ENCODE measurements at regions not wholly inside any gene's neighbourhood (a gene's known extent, or its start where the extent isn't known, plus 50 kb on each side); places are given as distances from the start of the nearest gene placed in this dataset.
"Not testable (repeated sequence)": the region's sequence is repeated elsewhere in the genome, so short reads cannot be mapped to it uniquely, and the experiment has no call there.

DNA sequence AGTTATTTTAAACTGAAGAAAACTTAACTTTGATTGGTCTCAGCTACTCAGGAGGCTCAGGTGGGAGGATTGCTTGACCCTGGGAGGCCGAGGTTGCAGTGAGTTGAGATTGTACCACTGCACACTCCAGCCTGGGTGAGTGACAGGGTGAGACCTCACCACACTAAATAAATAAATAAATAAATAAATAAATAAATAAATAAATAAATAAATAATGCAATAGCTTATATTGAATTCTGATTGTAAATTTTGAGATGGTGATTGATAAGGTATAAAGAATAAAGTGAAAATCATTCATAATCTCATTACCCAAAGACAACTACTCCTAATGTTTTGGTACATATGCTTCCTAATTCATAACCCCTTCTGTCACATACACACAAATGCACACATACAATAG is 58.1 kb downstream of the TUBA3C start:
- DNase-seq (ENCODE audit: low spot score): no peak
- no peak overlapping the region for H3K27ac Mint-ChIP-seq
- H3K4me3 Mint-ChIP-seq: no peak overlapping the region
- H3K9me3 Mint-ChIP-seq: peaks cover 16% of the 10 kb centered on the region
- no peaks in the 10 kb centered on the region for H3K4me1 Mint-ChIP-seq (ENCODE audit: low read depth in 2 of 2)
- ATAC-seq: no peak
- no peaks in the 10 kb centered on the region for H3K27me3 Mint-ChIP-seq
- no peaks in the 10 kb centered on the region for H3K36me3 Mint-ChIP-seq

DNA sequence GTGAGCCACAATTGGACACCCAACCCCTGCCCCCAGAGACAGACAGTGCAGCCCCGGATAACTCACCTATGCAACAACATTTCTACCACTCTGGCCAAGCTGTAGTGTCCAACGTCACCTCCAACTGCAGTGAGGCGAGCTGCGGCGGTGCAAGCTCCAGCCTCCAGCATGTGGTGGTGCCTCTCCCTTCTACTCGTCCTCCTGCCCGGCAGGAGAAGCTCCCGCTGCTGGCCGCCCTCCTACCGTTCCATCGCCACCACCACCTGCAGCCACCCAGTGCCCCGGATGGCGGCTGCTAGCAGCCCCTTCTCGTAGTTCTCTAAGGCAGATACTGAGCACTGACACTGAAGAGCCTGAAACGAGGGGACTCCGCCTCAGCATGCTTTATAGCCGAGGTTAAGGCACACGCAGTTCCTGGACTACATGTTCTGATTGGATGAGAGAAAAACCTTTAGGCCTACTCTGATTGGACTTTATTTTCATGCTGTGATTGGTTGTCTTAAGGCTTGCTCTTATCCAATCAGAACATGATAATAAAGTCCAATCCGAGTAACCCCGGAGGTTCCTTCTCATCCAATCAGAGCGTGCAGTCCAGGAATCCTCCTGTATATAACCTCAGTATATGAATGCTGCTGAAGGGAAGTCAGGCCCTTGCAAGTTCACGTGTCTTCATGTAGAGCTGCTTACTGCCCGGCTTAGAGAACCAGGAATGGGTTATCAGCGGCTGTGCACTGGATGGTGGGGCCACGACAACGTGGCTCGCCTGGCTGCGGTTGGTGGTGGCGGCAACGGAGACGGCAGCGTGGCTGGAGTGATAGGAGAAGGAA is 63.5 kb downstream of the TUBA3C start:
- ATAC-seq (no peak), DNase-seq (ENCODE audit: low spot score) (no peak)
- Mint-ChIP-seq H3K27me3 (no peaks in the 10 kb centered on the region), H3K9me3 (peaks cover 21% of the 10 kb centered on the region), H3K4me3 (no peak overlapping the region), H3K4me1 (ENCODE audit: low read depth in 2 of 2) (no peaks in the 10 kb centered on the region), H3K27ac (no peak overlapping the region), H3K36me3 (no peaks in the 10 kb centered on the region)

DNA sequence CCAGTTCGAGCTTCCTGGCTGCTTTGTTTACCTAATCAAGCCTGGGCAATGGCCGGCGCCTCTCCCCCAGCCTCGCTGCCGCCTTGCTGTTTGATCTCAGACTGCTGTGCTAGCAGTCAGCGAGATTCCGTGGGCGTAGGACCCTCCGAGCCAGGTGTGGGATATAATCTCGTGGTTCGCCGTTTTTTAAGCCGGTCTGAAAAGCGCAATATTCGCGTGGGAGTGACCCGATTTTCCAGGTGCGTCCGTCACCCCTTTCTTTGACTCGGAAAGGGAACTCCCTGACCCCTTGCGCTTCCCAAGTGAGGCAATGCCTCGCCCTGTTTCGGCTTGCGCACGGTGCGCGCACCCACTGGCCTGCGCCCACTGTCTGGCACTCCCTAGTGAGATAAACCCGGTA is 72.4 kb downstream of the TUBA3C start:
- ATAC-seq; H3K36me3 Mint-ChIP-seq; DNase-seq (ENCODE audit: low spot score); H3K4me1 Mint-ChIP-seq (ENCODE audit: low read depth in 2 of 2); H3K27ac Mint-ChIP-seq; H3K4me3 Mint-ChIP-seq; H3K27me3 Mint-ChIP-seq; H3K9me3 Mint-ChIP-seq: not testable (repeated sequence)

DNA sequence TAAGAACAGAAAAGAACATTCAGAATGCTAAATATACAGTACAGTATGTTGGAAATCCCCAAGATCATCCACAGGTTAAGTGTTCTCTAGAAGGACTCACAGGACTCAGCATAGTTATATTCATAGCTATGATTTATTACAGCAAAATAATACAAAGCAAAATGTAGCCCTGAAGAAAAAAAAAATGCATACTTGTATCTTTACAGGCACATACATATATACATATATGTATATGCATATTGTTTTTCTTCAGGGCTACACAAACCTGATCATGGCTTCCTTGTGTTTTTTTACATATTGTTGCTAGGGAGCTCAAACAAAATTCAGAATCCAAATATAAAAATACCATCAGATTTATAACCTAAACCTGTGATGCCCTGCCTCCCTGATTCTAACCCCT is 78.5 kb downstream of the TUBA3C start:
- H3K27me3 Mint-ChIP-seq: no peaks in the 10 kb centered on the region
- H3K4me1 Mint-ChIP-seq (ENCODE audit: low read depth in 2 of 2): no peaks in the 10 kb centered on the region
- H3K4me3 Mint-ChIP-seq: no peak overlapping the region
- peaks cover 6% of the 10 kb centered on the region for H3K9me3 Mint-ChIP-seq
- ATAC-seq (no peak), DNase-seq (ENCODE audit: low spot score) (no peak)
- no peak overlapping the region for H3K27ac Mint-ChIP-seq
- no peaks in the 10 kb centered on the region for H3K36me3 Mint-ChIP-seq

DNA sequence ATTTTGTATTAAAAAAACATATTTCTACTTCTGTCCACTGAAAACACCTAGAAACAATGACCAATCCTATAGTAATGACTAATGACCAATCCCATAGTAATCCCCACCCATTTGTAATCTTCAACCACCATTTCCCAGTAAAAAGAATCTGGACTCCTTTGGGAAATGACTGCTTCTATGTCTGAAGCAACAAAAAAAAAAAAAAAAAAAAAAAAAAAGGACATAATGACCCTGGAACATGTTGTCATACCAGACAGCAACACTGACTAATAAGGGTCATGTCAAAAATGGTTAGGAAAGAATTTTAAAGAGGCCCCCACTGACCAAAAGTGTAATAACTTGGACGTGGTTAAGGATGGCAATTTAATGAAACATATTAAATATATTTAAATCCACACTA is 88.3 kb downstream of the TUBA3C start:
- H3K27ac Mint-ChIP-seq: no peak overlapping the region
- H3K36me3 Mint-ChIP-seq: no peaks in the 10 kb centered on the region
- no peaks in the 10 kb centered on the region for H3K27me3 Mint-ChIP-seq
- no peaks in the 10 kb centered on the region for H3K4me1 Mint-ChIP-seq (ENCODE audit: low read depth in 2 of 2)
- no peak overlapping the region for H3K4me3 Mint-ChIP-seq
- ATAC-seq (no peak), DNase-seq (ENCODE audit: low spot score) (no peak)
- peaks cover 7% of the 10 kb centered on the region for H3K9me3 Mint-ChIP-seq

DNA sequence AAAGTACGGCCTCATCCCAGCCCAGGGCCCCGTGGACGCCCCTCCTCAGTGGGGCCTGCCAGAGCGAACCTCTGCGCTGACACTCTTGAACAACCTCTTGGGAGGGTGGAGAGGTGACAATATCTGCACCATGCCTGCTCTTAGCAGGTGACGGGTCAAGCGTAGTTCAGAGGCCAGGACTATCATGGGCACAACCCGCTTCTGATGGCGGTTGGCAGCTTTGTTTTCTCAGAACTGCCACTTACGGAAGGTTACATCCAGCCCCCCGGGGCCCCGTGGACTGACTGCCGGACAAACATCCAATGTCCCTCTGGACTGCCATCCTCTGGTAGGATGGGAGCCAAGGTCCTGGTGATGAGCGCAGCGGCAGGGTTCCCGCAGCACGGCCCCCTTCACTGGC is 91.1 kb downstream of the TUBA3C start:
- no peak overlapping the region for H3K4me3 Mint-ChIP-seq

DNA sequence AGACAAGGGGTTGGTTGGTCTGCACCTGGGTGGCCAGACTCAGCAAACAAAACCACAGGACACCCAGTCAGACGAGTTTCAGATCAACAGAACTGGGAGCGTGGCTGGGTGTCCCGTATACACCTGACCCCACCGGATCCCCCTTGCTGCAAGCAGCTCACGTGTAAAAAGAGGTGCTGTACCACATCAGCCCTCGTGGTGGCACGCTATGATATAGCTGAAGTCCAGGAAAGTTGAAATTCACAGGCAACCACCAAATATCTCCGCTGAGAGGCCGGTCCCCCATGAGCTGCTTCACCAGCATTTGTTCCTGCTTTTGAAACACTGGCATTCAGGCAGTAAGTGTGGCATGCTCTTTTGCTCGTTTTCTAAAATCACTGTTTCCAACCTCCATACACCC is 92.3 kb downstream of the TUBA3C start:
- peaks cover 4% of the 10 kb centered on the region for H3K9me3 Mint-ChIP-seq
- ATAC-seq (no peak), DNase-seq (ENCODE audit: low spot score) (no peak)
- H3K27ac Mint-ChIP-seq: no peak overlapping the region
- no peak overlapping the region for H3K4me3 Mint-ChIP-seq
- H3K36me3 Mint-ChIP-seq: no peaks in the 10 kb centered on the region
- no peaks in the 10 kb centered on the region for H3K4me1 Mint-ChIP-seq (ENCODE audit: low read depth in 2 of 2)
- H3K27me3 Mint-ChIP-seq: no peaks in the 10 kb centered on the region

More for the DNA sequence above, 91.1 kb downstream of the TUBA3C start:
- no peaks in the 10 kb centered on the region for H3K27me3 Mint-ChIP-seq
- no peaks in the 10 kb centered on the region for H3K36me3 Mint-ChIP-seq
- no peak for DNase-seq (ENCODE audit: low spot score)
- peaks cover 4% of the 10 kb centered on the region for H3K9me3 Mint-ChIP-seq
- no peaks in the 10 kb centered on the region for H3K4me1 Mint-ChIP-seq (ENCODE audit: low read depth in 2 of 2)
- no peak overlapping the region for H3K27ac Mint-ChIP-seq
- no peak for ATAC-seq

DNA sequence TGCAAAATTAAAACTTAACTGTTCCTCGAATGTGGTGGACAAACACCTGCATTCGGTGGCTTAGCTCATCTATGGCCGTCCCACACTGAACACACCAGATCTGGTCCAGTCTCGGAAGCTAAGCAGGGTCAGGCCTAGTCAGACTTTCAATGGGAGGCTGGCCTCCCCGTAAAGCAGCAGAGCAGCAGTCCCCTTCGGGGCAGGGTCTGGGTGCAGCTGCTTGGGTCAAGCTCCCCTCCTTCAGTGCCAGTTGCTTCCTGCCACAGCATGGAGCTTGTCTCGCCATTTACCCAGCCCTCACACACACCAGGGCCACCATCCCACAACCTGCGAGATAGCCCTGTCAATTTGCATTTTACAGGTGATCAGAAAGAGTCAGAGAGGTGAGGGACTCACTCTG is 93.2 kb downstream of the TUBA3C start:
- Mint-ChIP-seq H3K27ac (no peak overlapping the region), H3K36me3 (no peaks in the 10 kb centered on the region), H3K4me1 (ENCODE audit: low read depth in 2 of 2) (no peaks in the 10 kb centered on the region), H3K4me3 (no peak overlapping the region), H3K9me3 (peaks cover 4% of the 10 kb centered on the region), H3K27me3 (no peaks in the 10 kb centered on the region)
- ATAC-seq (no peak), DNase-seq (ENCODE audit: low spot score) (no peak)

DNA sequence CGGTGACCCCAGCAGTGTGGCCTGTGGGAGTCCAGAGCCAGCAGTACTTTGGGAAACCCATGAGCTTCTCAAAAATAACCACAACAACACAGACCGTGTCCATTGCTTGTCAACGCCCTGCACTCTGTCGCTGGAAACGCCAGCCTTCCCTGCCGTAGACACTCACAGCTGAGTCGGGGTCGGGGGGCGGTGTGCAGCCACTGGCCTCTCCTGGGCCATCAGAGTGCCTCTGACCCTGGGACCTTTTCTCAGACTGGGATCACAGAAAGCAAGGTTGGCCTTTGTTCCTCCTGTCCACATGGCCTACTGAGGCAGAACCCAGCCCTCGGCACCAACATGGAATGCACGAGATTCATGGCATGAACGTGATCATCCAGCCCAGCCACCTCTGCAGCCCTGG is 95.7 kb downstream of the TUBA3C start:
- DNase-seq (ENCODE audit: low spot score) (no peak), ATAC-seq (no peak)
- no peak overlapping the region for H3K4me3 Mint-ChIP-seq
- H3K36me3 Mint-ChIP-seq: no peaks in the 10 kb centered on the region
- H3K27ac Mint-ChIP-seq: no peak overlapping the region
- H3K9me3 Mint-ChIP-seq: peaks cover 12% of the 10 kb centered on the region
- H3K27me3 Mint-ChIP-seq: no peaks in the 10 kb centered on the region
- no peaks in the 10 kb centered on the region for H3K4me1 Mint-ChIP-seq (ENCODE audit: low read depth in 2 of 2)

DNA sequence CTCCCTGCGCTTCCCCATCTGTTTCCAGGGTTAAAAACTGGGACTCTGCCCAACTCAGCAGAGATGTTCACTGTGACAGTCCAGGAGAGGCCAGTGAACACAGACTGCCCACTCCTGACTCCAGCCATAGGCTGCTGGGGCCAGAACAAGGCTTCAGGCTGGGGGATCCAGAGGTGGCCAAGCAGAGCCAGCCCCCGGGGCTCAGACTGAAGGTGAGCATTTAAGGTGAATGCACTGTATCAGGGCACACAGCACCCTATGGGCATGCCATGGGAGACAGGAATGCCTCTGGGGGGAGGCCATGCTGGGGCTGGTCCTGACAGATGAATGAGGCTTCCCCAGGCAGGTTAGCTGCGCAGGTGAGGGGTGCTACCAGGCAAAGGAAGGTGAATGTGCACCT is 96.4 kb downstream of the TUBA3C start:
- Mint-ChIP-seq H3K27me3 (no peaks in the 10 kb centered on the region), H3K4me1 (ENCODE audit: low read depth in 2 of 2) (no peaks in the 10 kb centered on the region)
- DNase-seq (ENCODE audit: low spot score): no peak

DNA sequence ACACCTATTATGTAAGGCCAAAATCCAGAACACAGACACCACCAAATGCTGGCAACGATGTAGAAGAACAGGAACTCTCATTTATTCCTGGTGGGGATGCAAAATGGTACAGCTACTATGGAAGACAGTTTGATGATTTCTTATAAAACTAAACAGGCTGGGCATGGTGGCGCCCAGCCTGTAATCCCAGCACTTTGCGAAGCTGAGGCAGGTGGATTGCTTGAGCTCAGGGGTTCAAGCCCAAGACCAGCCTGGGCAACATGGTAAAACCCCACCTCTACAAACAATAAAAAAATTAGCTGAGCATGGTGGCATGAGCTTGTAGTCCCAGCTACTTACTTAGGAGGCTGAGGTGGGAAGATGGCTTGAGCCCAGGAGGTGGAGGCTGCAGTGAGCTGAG is 98.3 kb downstream of the TUBA3C start:
- no peaks in the 10 kb centered on the region for H3K36me3 Mint-ChIP-seq
- no peaks in the 10 kb centered on the region for H3K4me1 Mint-ChIP-seq (ENCODE audit: low read depth in 2 of 2)
- no peaks in the 10 kb centered on the region for H3K27me3 Mint-ChIP-seq
- no peak overlapping the region for H3K4me3 Mint-ChIP-seq
- no peak for ATAC-seq
- no peak for DNase-seq (ENCODE audit: low spot score)
- no peak overlapping the region for H3K27ac Mint-ChIP-seq
- H3K9me3 Mint-ChIP-seq: peaks cover 12% of the 10 kb centered on the region

More for the DNA sequence above, 96.4 kb downstream of the TUBA3C start:
- no peak overlapping the region for H3K27ac Mint-ChIP-seq
- no peak overlapping the region for H3K4me3 Mint-ChIP-seq
- no peak for ATAC-seq
- H3K36me3 Mint-ChIP-seq: no peaks in the 10 kb centered on the region
- peaks cover 12% of the 10 kb centered on the region for H3K9me3 Mint-ChIP-seq

DNA sequence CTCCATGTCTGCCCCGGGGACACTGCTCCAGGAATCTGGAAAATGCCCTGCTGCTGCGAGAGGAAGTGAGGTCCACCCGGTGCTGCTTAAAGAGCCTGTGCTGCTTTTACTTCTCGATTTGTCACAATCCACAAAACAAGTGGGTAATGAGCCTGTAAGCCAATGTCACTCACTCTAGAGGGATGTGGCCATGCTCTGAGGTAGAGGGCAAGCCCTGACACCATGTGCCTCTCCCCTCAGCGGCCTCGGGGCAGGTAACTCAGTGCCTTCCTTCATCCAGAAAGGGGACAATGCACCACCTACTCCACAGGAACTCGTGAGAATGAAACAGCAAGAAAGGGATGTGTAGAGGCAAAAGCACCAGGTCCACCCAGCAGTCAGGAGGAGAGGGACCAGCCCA is 106.2 kb downstream of the TUBA3C start:
- Mint-ChIP-seq H3K4me3 (no peak overlapping the region), H3K27ac (no peak overlapping the region)

DNA sequence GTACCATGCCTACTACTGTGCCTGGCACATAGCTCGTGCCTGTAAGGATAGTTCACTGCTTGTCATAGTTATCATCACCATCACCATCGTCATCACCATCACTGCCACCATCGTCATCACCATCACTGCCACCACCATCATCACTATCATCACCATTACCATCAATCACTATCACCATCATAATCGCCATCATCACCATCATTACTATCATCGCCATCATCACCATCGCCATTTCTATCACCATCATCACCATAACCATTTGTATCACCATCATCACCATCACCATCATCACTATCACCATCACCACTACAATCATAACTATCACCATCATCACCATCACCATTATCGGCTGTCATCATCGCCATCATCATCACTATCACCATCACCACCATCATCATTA is 107.1 kb downstream of the TUBA3C start:
- DNase-seq (ENCODE audit: low spot score) (no peak), ATAC-seq (no peak)
- H3K27me3 Mint-ChIP-seq: no peaks in the 10 kb centered on the region
- no peak overlapping the region for H3K4me3 Mint-ChIP-seq
- H3K9me3 Mint-ChIP-seq: peaks cover 10% of the 10 kb centered on the region
- H3K36me3 Mint-ChIP-seq: no peaks in the 10 kb centered on the region
- H3K27ac Mint-ChIP-seq: no peak overlapping the region
- no peaks in the 10 kb centered on the region for H3K4me1 Mint-ChIP-seq (ENCODE audit: low read depth in 2 of 2)

More for the DNA sequence above, 106.2 kb downstream of the TUBA3C start:
- ATAC-seq (no peak), DNase-seq (ENCODE audit: low spot score) (no peak)
- Mint-ChIP-seq H3K4me1 (ENCODE audit: low read depth in 2 of 2) (no peaks in the 10 kb centered on the region), H3K27me3 (no peaks in the 10 kb centered on the region), H3K36me3 (no peaks in the 10 kb centered on the region), H3K9me3 (peaks cover 10% of the 10 kb centered on the region)

DNA sequence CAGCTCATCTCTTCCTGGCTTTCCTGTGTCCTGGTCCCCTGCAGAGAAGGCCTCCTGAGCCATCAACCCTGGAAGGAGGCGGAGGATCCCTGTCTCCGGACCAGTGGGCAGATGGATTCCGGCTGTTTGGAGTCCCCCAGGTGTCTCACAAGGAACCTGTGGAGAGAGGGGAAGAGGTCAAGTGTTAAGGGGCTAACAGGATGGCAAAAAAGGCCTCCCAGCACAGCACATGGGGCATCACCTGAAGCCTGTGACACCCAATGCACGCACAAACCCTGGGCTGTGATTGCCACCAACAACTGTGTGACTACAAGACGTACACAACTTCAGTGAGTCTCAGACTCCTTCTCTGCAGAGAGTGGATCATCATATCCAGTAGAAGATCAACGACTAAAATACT is 107.5 kb downstream of the TUBA3C start:
- not testable (repeated sequence) for H3K4me1 Mint-ChIP-seq (ENCODE audit: low read depth in 2 of 2); H3K27ac Mint-ChIP-seq; H3K36me3 Mint-ChIP-seq; H3K4me3 Mint-ChIP-seq; ATAC-seq; H3K27me3 Mint-ChIP-seq; H3K9me3 Mint-ChIP-seq; DNase-seq (ENCODE audit: low spot score)
